Suprapubic skin (tissue), 4 donors: ENCODE measurements at regions not wholly inside any gene's neighbourhood (a gene's known extent, or its start where the extent isn't known, plus 50 kb on each side); places are given as distances from the start of the nearest gene placed in this dataset.

Experiments
- POLR2A ChIP-seq, 2 donors: fragments of 450-650 bp; IDR thresholded peaks; one replicate each; pipeline ENCODE4 v1.6.1; 2017; ENCODE audit warnings: antibody characterized with exemption in 2 of 2, mild to moderate bottlenecking in 2 of 2, moderate library complexity in 2 of 2
- POLR2AphosphoS5 ChIP-seq, 3 donors: sonication (generic); formaldehyde crosslinking; IDR thresholded peaks; one replicate each; pipeline ENCODE4 v1.6.1; 2017; ENCODE audit warnings: antibody characterized with exemption in 3 of 3

GRCh38 chr12:126651133-126651532 lies 1585.9 kb downstream of the AACS start:
- TF ChIP-seq POLR2AphosphoS5 (IDR thresholded peaks at IDR 0.05): no peak
- TF ChIP-seq POLR2A (IDR thresholded peaks at IDR 0.05): no peak
